ENCODE measurements at regions not wholly inside any gene's neighbourhood (a gene's known extent, or its start where the extent isn't known, plus 50 kb on each side); places are given as distances from the start of the nearest gene placed in this dataset.
"Not testable (repeated sequence)": the region's sequence is repeated elsewhere in the genome, so short reads cannot be mapped to it uniquely, and the experiment has no call there.

GRCh38 chr2:16088035-16088801 lies 147.9 kb downstream of the MYCN start:
- Histone ChIP-seq H3K9me3 (no peaks in the 10 kb centered on the region), H3K27me3 (no peaks in the 10 kb centered on the region), H3K4me1 (no peaks in the 10 kb centered on the region), H3K27ac (no peak overlapping the region), H3K36me3 (no peaks in the 10 kb centered on the region), H3K4me3 (replicated peaks in 1 of 3) (no peak overlapping the region)
- intact Hi-C loops (cut with DNase I), result no loop called here
- no peak for DNase-seq
- TF ChIP-seq POLR2A (IDR thresholded peaks at IDR 0.05) (no peak), CTCF (IDR thresholded peaks at IDR 0.05) (no peak)
- WGBS, 2 donors, result 75 to 86% methylated on average over 10 of the region's 10 CpGs

GRCh38 chr2:16086136-16086535 lies 145.8 kb downstream of the MYCN start:
- DNase-seq; H3K4me1 ChIP-seq; H3K27ac ChIP-seq; H3K9me3 ChIP-seq; H3K36me3 ChIP-seq; intact Hi-C loops (cut with DNase I); H3K27me3 ChIP-seq; H3K4me3 ChIP-seq (replicated peaks in 1 of 3): not testable (repeated sequence)
- WGBS, 2 donors, result 89 to 91% methylated on average over 12 of the region's 12 CpGs

- Histone ChIP-seq H3K27ac (no peak overlapping the region), H3K9me3 (no peaks in the 10 kb centered on the region), H3K27me3 (no peaks in the 10 kb centered on the region), H3K36me3 (no peaks in the 10 kb centered on the region), H3K4me1 (no peaks in the 10 kb centered on the region), H3K4me3 (replicated peaks in 1 of 3) (no peak overlapping the region)
- intact Hi-C loops (cut with DNase I), result no loop called here
- no peak for TF ChIP-seq CTCF (IDR thresholded peaks at IDR 0.05)
- no peak for TF ChIP-seq POLR2A (IDR thresholded peaks at IDR 0.05)
- WGBS, 2 donors, result 86 to 89% methylated on average over 5 of the region's 5 CpGs
- no peak for DNase-seq
Measured at GRCh38 chr2:16085073-16085472, 144.7 kb downstream of the MYCN start.

- H3K27ac ChIP-seq, result no peak overlapping the region
- no peaks in the 10 kb centered on the region for H3K36me3 ChIP-seq
- no peaks in the 10 kb centered on the region for H3K4me1 ChIP-seq
- no peak overlapping the region for H3K4me3 ChIP-seq (replicated peaks in 1 of 3)
- no peak for TF ChIP-seq POLR2A (IDR thresholded peaks at IDR 0.05)
- no peak for TF ChIP-seq CTCF (IDR thresholded peaks at IDR 0.05)
- intact Hi-C loops (cut with DNase I), result no loop called here
- DNase-seq, result no peak
- 58 to 69% methylated on average over 8 of the region's 8 CpGs for WGBS, 2 donors
- H3K9me3 ChIP-seq, result no peaks in the 10 kb centered on the region
- H3K27me3 ChIP-seq, result no peaks in the 10 kb centered on the region
Measured at GRCh38 chr2:16084274-16084673, 143.9 kb downstream of the MYCN start.

GRCh38 chr2:16082276-16082675 lies 141.9 kb downstream of the MYCN start:
- no peaks in the 10 kb centered on the region for H3K27me3 ChIP-seq
- no peak overlapping the region for H3K4me3 ChIP-seq (replicated peaks in 1 of 3)
- no peaks in the 10 kb centered on the region for H3K36me3 ChIP-seq
- DNase-seq, result no peak
- no peak for TF ChIP-seq POLR2A (IDR thresholded peaks at IDR 0.05)
- TF ChIP-seq CTCF (IDR thresholded peaks at IDR 0.05), result no peak
- H3K9me3 ChIP-seq, result no peaks in the 10 kb centered on the region
- intact Hi-C loops (cut with DNase I), result no loop called here
- 96 to 100% methylated on average over 1 of the region's 1 CpG for WGBS, 2 donors
- H3K27ac ChIP-seq, result no peak overlapping the region
- no peaks in the 10 kb centered on the region for H3K4me1 ChIP-seq

All from thyroid gland (tissue), 4 donors.